Femur (tissue), 1 donor: ENCODE measurements at regions not wholly inside any gene's neighbourhood (a gene's known extent, or its start where the extent isn't known, plus 50 kb on each side); places are given as distances from the start of the nearest gene placed in this dataset.

Experiments used
- DNase-seq: peaks from one replicate; pipeline ENCODE4 v3.0.0-alpha.2; 2017

DNA sequence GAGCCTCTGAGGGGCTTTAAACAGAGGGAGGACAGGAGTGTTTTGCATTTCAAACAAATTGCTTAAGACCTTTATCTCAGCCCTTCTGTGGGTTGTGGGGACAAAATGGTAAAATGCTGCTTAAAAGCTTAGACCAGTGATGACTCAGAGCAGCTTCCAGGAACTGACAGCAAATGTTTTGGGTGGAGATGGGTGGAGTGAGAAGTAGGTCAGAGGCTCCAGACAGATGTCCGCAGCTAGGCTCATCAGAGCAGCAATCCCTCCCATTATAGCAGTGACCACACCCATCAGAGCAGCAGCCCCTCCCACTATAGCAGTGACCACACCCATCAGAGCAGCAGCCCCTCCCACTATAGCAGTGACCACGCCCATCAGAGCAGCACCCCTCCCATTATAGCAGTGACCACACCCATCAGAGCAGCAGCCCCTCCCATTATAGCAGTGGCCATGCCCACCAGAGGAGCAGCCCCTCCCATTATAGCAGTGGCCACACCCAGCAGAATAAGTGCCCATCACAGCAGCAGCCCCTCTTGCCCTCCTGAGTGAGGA, 532.2 kb downstream of the MATN1 start:
- DNase-seq, result peak; percentile 36

DNA sequence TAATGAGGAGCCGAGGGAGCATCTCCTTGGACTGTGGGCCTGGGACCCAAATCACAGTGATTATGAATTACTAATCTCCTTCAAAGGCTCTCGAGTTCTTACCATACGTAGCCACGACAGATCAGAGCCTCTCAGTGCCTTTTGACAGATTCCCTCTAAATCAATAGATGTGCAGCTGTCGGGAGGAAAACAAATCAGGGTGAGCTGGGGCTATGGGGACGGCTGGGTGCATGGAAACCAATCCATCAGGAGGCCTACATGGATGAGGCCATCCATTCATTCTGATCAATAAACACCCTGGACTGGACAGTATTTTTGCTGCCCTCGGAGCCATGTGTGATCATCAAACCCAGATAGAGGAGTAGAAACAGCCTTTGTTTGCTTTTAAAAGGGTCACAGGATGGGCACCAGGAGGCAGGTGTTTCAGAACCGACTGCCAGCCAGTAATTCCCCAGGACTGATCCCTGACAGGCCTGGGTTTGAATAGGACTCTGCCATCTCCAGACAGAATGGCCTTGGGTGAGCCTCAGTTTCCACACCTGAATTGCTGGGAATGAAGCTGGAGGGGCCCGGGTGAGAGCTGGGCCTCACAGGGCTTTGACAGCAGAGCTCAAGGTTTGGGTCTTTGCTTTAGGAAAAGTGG, 532.8 kb downstream of the MATN1 start:
- DNase-seq, result no peak

DNA sequence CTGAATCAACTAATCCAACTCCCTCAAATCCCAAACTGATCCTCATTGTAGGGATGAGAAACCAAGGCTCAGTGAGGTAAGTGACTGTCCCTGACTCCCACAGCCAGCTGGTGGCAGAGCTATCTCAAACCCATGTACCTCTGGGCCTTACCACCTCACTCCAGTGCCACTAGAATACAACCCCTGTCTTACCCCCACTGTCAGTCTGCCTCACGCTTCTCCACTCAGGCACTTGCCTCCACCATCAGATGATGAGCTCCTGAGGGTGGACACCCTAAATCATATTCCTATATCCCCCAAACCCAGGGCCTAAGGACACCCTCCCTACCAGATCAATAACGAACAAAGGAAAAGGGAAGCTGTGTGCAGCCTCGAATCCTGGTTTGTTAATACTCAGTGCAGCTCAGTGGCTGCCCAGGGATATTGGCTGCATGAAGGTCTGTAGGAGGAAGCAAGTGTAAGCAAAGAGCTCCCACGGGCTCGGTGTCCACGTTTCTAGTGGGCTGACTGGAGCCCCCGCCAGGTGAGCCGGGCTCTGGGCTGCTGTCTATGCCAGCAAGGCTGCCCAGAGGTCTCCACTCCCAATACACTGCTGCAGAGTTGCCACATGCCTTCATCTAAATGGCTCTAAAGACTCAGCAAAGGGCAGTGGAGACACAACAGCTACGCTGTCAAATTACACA, 533.4 kb downstream of the MATN1 start:
- DNase-seq, result no peak

DNA sequence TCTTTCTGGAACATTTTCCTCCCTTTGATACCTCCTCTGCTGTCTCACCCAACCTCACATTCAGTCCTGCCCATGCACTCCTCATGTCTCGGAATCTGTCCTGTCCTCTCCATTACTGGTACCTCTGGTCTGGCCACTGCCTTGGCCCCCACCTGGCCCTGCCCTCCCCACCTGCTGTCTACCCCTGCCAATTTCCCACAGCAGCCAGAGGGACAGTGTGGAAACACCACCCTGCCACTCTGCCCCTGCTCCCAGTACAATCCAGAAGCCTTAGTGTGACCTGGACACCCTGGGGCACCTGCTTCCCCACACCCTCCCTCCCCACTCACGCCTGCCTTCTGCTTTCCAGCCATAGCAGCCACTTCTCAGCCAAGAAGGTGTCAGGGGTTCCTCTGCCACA, 534.4 kb downstream of the MATN1 start:
- DNase-seq, result no peak

DNA sequence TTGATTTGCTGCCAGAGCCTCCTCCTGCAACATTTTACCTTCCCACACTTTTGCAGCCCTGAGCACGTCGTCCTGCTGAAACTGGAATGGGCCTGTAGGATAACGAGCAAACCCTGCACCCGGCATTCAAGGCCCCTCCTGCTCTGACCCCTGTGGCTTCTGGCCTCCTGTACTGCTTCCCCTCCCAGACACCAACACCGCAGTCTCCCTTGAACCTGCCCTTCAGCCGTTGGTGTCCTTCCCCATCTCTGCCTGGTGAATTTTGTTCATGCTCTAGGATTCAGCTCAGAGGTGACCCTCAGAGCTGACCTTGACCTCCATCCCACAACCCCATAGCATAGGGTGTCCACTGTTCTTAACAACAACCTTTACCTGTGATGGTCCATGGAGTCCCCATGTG, 535.1 kb downstream of the MATN1 start:
- DNase-seq, result no peak

DNA sequence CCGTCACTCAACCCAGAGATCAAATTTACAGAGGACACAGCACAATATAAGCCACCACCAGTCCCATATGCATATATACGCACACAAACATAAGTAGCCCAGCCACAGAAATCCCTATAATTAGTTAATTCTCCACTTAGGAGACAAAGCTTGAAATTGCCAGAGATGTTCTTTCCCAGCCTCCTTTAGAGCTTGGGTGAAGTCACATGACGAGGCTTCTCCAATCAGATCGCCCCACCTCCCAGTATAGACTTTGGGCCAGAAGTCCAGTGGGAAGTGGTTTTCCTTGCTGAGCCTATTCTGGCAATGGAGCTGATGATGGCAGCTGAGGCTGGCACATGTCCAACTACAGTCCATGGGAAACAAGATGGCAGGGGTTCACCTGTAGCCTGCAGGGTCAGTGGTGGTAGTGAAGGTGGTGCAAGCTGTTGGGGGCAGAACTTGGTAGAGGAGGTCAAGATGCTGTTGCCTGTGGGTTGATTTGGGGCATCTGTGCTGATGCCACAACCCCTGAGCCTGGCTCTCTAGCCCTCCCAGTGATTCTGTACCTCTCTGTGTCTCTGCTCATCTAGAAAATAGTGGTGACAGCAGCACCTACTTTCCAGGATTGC, 535.9 kb downstream of the MATN1 start:
- no peak for DNase-seq

DNA sequence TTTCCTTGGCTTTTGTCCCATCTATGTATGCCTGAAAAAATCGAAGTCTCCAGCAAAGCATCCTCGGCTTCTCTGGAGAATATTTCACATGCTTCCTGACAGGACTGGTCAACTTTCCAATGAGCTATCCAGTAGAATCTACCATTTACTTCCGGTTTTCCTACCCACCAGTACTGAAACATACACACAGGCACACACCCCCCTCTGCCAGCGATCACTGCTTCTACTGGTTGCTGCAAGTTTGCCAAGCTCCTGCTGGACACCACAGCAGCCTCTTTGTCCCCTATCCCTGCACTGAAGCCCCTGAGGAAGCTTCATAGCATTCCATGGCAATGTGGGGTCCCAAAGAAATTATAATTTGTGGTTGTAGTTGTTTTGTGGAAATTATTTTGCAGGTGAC, 536.8 kb downstream of the MATN1 start:
- DNase-seq, result no peak

DNA sequence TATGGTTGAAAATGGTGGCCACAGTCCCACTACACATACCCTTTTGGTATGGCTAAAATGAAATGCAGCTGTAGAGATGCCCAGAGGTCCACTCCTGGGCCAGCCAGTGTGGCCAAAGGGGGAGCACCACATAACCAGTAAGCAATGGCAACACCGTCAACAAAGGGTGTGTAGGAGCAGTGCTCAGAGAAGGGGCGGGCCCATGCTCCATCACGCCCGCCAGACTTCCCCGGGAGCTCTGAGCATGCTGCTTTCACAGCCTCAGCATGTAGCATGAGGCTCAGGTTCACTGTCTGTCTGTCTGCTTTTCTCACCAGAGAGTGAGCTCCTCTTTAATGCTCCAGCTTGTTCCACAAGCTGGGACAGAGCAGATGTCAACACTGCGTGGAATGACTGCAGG, 537.6 kb downstream of the MATN1 start:
- DNase-seq, result no peak

DNA sequence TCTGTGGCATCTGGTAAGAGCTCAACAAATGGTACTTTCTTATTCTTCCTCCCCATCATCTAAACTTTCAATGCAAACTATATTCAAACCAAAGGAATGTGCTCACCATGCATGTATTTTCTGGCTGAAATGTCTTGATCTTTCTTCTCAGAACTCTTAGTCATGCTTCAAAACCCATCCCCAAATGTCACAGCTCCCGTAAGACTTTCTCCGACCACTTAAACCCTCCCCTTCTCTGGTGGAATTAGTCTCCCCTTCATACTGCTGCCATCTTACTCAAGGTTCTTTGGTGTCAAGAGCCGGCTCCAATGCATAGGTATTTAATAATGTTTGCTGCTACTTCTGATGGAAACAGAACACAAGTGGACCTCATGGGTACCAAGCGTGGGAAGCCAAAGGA, 538.1 kb downstream of the MATN1 start:
- DNase-seq, result no peak

DNA sequence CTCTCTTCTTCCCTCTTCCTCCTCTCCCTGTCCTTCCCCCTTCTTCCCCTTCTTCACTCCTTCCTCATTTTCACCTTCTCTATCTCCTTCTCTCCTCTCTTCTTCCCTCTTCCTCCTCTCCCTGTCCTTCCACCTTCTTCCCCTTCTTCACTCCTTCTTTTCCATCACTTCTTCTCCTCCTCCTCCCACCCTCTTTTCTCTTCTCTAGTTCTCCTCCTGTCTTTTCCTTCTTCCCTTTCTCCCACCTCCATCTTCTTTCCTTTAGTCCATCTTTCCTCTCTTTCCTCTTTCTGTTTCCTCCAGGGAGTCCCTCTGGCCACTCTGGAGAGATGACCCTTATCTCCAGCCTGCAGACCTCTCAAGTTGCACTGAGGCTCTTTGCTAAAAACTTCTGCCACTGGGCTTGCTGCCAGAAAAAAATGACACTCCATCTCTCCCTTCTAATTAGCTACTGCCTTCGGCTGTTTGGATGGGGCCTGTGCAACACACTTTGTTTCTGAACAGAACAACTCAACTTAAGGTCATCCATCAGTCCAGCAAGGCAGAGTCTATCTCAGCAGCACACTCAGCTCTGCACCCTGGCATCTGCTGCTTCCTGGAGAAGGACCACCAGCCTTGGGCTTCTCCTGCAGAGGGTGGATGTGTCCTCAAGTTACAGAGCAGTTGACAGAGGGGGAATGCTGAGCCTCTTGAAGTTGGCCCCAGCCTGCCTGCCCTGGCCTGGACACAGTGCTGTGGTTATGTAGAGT, 538.8 kb downstream of the MATN1 start:
- DNase-seq, result no peak

DNA sequence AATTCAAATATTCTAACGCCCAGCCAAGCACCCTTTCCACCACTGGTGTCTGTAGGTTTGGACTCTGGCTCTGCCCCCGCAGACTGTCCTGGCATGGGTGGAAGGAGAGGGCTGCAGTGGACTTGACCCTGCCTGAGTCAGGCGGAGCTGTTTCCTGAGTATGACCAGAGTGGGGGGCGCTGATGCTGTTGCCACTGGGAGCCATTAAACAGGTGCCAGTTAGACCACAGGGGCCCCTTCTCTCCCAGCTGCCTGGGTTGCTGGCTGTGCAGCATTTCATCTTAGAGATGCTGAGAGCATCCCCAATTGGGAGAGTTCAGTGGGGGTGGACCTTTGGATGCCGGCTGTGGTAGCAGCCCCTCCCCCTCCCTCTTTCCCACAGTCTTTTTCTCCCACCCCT, 539.5 kb downstream of the MATN1 start:
- DNase-seq, result no peak

DNA sequence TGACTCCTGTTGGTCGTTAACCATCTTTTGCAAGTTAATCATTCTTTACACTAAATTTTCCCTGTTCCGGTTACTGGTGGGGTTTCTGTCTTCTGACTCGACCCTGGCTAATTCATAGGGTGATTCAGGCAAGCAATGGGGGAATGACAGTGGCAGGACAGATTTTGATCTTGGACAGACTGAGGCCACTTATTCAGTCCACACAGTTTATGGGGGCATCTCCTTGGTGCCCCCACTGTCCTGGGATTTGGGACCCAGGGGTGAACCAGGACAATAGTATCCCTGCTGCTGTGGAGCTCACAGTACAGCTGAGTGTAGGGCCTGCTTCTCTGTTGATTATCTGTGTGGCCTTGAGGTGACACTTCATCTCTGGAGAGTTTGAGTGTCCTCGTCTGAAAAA, 540.4 kb downstream of the MATN1 start:
- no peak for DNase-seq

DNA sequence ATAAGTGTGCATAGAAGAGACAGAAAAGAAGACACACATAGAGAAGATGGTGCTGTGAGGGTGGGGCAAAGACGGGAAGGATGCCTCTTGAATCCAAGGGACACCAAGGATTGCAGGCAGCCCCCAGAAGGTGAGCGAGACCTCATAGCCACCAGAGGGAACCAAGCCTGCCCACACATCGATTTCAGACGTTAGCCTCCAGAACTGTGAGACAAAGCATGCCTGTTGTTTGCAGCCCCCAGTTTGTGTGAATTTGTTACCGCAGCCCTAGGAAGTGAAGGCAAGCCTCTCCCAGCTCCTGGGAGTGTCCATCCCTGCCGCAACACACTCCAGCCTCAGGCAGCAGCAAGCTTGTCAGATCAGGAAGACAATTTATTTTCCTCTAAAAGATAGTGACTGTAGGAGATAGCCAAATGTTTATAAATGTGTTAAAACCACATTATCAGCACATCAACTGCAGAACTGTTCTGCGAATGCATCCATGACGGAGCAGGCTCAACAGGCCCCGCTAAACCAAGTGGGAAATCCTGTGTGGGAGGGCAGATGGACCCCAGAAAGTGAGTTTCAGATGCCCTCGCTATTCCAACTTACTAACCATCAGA, 543.3 kb downstream of the MATN1 start:
- DNase-seq, result no peak

DNA sequence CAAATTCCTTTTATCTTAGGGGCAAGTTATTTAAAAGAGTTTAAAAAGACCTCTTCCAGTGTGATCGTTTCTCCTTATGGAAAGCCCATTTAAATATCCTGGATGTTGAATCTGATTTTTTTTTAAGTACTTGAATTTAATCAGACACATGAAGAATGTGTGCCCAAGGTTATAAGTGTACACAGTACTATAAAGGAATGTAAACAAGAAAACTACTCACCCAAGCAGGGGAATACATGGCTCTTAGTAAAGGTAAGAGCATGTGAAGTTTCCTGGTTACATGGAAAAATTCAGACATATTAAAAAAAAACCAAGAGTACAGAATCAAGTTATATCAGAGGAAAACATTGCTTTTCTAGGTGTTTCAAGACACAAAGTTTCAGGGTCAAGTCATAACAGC, 546.9 kb downstream of the MATN1 start:
- DNase-seq, result no peak

DNA sequence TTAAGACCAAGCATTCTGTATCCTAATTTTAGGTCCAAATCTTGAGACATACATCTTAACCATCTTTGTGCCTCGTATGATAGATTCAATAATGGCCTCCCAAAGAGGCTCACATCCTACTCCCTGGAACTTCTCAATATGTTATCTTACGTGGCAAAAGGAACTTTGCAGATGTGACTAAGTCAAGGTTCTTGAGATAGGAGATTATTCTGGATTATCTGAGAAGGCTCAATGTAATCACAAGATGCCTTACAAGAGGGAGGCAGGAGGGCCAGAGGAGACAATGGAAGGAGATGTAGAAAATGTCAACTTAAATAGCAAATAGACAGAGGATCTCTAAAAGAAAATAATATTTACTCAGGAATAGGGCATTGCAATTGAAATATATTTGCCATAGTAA, 548.9 kb downstream of the MATN1 start:
- no peak for DNase-seq

DNA sequence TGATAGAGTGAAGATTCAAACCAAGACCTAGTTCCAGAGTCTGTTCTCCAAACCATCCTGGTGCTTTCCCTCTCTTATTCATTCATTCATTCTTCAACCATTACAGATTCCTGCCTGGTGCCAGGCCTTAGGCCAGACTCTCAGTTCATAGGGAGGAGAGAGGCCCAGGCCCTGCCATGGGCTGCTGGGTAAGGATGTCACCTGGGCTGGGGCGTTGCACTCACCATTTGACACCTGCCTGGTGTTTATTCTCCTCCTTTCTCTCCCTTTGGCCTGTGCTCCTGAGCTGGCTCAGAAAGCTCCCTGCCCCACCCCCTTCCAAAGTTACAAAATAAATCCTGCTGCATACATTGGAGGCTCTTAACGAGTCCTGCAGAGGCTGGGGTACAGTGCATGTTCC, 549.8 kb downstream of the MATN1 start:
- DNase-seq, result no peak

DNA sequence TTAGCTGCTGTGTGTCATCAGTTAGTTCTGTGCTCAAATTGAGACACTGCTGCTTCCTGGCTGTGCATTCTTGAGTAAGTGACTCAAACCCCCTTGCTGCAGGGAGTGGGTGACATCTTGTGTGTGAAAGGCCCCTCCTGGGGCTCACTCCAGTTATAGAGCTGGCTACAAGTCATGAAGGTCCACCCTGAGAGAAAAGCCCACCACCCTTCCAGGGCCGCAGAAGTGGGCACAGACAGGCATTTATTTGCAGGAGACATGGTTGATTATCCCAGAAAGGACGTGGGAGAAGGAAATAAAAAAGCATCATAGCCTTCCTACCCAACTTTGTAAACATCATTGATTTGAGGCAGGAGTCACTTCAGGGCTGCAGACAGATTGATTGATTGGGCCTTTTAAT, 550.6 kb downstream of the MATN1 start:
- no peak for DNase-seq

DNA sequence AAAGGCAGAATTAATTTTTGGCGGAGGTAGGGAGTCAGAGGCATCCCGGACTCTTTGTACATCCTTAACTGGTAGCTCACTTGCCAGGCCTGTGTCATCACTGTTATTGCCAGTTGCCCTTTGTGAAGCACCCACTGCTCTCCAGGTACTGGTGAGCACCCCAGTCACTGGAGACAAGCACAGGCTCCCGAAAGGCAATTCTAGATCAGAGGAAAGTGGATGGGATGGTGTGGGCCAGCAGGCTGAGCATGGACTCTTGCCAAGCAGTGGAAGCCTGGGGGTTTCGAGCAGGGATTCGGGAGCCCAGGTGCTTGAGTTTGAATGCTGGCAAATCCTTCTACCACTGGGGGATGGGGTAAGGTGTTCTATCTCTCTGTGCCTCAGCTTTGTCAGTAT, 551.1 kb downstream of the MATN1 start:
- DNase-seq, result no peak

DNA sequence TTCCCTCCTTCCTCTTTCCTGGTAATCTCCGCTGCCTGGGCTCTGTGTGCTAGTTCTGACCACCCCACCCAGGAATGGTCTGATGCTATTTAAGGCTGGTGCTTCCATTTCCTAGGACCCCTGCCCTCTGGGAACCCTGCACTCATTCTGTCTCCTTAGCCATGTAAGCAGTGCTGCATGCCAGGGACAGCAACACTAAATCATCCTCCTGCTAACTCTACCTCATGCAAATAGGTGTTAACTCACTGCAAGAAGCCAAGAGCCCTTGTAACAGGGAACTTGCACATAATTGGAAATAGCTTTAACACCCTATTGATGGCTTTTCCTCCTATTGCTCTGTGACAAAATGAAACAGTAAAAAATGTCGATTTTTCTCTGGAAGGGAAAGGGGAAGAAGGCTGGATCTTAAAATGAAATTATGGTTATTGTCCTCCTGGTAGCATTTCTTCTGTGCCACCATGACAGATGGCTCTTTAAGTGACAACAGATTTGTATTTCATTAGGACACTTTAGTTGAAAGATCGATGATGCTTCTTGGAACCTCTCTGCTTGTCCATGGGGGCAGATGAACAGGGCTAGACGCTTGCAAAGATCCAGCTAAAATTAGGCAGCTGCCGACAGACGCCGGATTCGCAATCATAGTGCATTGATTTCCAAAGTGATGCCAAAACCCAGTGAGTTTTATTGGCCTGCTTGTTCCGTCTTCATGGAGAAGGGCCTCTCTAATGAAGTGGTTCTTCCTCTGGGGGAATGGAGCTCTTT, 551.7 kb downstream of the MATN1 start:
- DNase-seq, result no peak

DNA sequence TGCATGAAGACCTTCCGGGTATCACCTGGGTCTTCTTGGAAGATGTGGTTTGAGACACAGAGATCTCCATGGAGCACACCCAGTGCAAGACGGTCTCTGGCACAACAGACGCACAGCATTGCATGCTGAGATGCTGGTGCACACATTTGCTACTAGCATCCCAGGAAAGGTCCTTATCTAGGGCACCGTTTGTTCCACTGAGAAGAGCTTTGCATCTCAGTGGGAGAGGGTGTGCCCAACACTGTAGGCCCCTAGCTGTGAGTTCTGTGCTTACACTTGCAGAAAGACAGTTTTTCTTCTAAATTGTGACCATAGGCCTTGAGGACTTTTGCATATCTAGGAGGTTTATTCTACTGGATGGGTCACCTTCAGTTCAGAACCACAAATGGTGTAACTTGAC, 554.1 kb downstream of the MATN1 start:
- no peak for DNase-seq

DNA sequence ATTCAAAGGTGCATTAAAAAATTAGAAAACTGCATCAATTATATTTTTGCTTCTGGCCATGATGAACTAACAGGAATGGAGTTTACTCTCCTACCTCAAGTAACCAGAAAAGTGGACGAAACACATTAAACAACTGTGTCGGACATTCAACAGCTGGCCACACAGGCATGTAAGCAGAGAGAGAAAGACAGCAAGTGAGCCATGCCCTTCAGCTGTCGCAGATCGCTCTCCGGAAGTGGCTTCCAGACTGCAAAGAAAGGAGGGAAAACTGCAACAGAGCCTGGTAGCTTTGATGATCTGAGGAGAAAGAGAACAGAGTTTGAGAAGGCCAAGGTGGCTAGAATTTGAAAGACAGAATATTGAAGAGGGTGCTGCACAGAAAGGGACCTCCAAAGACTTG, 557.2 kb downstream of the MATN1 start:
- no peak for DNase-seq

DNA sequence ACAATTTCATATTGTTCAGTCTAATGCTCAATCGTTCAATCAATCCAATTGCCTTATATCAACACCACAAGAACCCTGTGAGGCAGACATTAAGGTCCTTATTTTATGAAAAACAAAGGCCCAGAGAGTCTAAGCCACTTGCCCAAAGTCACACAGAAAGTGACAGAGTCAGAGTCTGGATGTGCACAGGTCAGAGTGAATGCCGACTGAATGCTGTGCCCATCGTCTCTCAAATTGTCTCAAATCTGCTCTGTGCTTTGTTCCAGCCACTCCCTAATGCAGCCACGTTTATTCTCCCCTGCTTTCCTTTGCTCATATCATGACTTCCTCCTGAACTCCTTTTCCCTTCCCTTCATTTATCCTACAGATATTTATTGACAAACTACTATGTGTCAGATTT, 558.3 kb downstream of the MATN1 start:
- no peak for DNase-seq
